Sigmoid colon (tissue), 3 donors: ENCODE measurements at regions not wholly inside any gene's neighbourhood (a gene's known extent, or its start where the extent isn't known, plus 50 kb on each side); places are given as distances from the start of the nearest gene placed in this dataset.

Experiments
- POLR2A ChIP-seq, 2 donors: fragments of 450-650 bp; IDR thresholded peaks; one replicate each; pipeline ENCODE4 v1.6.1; 2016; ENCODE audit warnings: antibody characterized with exemption in 2 of 2, mild to moderate bottlenecking in 2 of 2, moderate library complexity in 2 of 2
- TF ChIP-seq, protein P1 (sequence below), 4 experiments: fragments of 450-650 bp in 3 of 4; fragments of 200-600 bp in 1 of 4; IDR thresholded peaks; one replicate each; pipeline ENCODE4 v1.5.1; 2016 to 2019; ENCODE audit warnings: antibody characterized with exemption in 4 of 4, mild to moderate bottlenecking in 3 of 4, moderate library complexity in 2 of 4

DNA sequence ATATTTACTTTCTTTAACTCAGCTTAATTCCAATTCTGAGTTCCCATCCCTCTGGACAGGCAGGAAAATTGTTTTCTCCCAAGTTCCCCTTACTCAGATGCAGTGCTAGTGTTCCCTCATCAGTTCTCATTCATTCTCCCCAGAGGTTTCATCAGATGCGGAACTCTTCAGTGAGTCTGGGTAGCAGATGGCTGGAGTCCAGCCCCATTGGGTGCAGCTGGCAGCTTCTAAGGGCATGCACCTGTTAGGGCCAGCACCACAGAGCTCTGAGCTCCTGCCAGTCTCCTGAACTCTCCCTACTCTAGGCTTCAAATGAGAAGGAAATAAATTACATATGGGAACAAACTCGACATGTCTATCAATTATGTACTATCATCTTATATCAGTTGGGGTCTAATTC is 76.6 kb downstream of the SOD2 start:
- no peak for TF ChIP-seq POLR2A (IDR thresholded peaks at IDR 0.05)
- TF ChIP-seq, protein P1, sequence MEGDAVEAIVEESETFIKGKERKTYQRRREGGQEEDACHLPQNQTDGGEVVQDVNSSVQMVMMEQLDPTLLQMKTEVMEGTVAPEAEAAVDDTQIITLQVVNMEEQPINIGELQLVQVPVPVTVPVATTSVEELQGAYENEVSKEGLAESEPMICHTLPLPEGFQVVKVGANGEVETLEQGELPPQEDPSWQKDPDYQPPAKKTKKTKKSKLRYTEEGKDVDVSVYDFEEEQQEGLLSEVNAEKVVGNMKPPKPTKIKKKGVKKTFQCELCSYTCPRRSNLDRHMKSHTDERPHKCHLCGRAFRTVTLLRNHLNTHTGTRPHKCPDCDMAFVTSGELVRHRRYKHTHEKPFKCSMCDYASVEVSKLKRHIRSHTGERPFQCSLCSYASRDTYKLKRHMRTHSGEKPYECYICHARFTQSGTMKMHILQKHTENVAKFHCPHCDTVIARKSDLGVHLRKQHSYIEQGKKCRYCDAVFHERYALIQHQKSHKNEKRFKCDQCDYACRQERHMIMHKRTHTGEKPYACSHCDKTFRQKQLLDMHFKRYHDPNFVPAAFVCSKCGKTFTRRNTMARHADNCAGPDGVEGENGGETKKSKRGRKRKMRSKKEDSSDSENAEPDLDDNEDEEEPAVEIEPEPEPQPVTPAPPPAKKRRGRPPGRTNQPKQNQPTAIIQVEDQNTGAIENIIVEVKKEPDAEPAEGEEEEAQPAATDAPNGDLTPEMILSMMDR (IDR thresholded peaks at IDR 0.05) = no peak
